PC-3 (cell line): ENCODE measurements at regions not wholly inside any gene's neighbourhood (a gene's known extent, or its start where the extent isn't known, plus 50 kb on each side); places are given as distances from the start of the nearest gene placed in this dataset.

Experiments used
- CTCF ChIP-seq: fragments of 300-600 bp; sonication (generic); conservative IDR thresholded peaks from 2 replicates; pipeline ENCODE4 v1.5.1; 2017; ENCODE audit warnings: antibody characterized with exemption, low read depth, mild to moderate bottlenecking, low read length
- EZH2 ChIP-seq: fragments of 300-600 bp; sonication (generic); IDR thresholded peaks from one replicate; pipeline ENCODE4 v1.6.1; 2017; ENCODE audit warnings: antibody characterized with exemption, mild to moderate bottlenecking, low read length; ENCODE audit not compliant: unreplicated experiment

GRCh38 chr4:126783191-126783590 lies 849.6 kb upstream of the INTU start:
- no peak for TF ChIP-seq CTCF
- TF ChIP-seq EZH2, result no peak
